ENCODE measurements at regions not wholly inside any gene's neighbourhood (a gene's known extent, or its start where the extent isn't known, plus 50 kb on each side); places are given as distances from the start of the nearest gene placed in this dataset.

DNA sequence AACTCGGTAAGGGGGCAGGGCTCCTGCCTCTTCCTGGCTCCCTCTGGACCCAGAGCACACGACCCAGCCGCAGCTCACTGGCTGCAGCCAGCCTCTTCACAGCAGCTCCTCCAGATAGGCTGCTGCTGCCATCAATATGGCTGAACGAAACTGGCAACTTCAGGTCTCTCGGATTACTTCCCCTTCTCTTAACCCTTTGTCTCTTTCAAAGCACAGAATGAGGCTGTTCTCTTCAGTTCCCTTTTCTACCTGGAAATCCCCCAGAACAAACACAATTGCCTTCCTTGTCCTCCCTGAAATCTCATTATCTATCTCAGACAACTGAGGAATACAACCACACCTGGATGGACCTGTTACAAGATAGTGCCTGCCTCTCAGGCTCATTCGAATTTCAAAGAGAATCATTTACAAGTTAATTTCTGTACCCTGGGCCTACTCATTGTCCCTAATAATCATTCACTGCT, 193.4 kb upstream of the MBL2 start:
- H3K4me1 Mint-ChIP-seq (ENCODE audit: unreplicated experiment) = no peaks in the 10 kb centered on the region
- no peaks in the 10 kb centered on the region for H3K36me3 Mint-ChIP-seq (ENCODE audit: unreplicated experiment)
- H3K4me3 Mint-ChIP-seq (ENCODE audit: unreplicated experiment) = no peak overlapping the region
- no peaks in the 10 kb centered on the region for H3K9me3 Mint-ChIP-seq (ENCODE audit: unreplicated experiment)
- no peak overlapping the region for H3K27ac Mint-ChIP-seq (ENCODE audit: unreplicated experiment)
- no peak for DNase-seq (ENCODE audit: extremely low spot score, unreplicated experiment)
- TF ChIP-seq, protein P1, sequence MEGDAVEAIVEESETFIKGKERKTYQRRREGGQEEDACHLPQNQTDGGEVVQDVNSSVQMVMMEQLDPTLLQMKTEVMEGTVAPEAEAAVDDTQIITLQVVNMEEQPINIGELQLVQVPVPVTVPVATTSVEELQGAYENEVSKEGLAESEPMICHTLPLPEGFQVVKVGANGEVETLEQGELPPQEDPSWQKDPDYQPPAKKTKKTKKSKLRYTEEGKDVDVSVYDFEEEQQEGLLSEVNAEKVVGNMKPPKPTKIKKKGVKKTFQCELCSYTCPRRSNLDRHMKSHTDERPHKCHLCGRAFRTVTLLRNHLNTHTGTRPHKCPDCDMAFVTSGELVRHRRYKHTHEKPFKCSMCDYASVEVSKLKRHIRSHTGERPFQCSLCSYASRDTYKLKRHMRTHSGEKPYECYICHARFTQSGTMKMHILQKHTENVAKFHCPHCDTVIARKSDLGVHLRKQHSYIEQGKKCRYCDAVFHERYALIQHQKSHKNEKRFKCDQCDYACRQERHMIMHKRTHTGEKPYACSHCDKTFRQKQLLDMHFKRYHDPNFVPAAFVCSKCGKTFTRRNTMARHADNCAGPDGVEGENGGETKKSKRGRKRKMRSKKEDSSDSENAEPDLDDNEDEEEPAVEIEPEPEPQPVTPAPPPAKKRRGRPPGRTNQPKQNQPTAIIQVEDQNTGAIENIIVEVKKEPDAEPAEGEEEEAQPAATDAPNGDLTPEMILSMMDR (IDR thresholded peaks at IDR 0.05) = no peak
- H3K27me3 Mint-ChIP-seq (ENCODE audit: unreplicated experiment) = peaks cover 10% of the 10 kb centered on the region

DNA sequence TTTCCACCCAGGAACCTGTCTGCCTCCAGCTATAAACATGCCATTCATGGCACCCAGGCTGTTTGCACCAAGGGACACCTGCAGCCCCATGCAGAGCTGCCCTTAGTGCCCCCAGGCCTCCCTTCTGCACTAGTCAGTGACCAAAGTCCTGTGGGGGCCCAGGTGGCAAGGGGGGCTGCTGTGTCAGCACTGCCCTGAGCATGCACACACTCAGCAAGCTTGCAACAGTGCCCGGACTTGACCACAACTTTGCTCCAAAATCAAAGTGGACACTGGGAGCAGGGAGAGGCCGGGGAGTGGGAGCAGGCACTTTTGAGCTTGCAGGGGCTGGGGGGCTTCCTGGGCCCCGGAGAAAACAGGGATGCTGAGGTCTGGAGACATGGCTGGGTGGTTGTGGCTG, 192.9 kb upstream of the MBL2 start:
- H3K36me3 Mint-ChIP-seq (ENCODE audit: unreplicated experiment) = no peaks in the 10 kb centered on the region
- H3K27ac Mint-ChIP-seq (ENCODE audit: unreplicated experiment) = no peak overlapping the region
- no peak overlapping the region for H3K4me3 Mint-ChIP-seq (ENCODE audit: unreplicated experiment)
- DNase-seq (ENCODE audit: extremely low spot score, unreplicated experiment) = no peak
- H3K9me3 Mint-ChIP-seq (ENCODE audit: unreplicated experiment) = no peaks in the 10 kb centered on the region
- peaks cover 10% of the 10 kb centered on the region for H3K27me3 Mint-ChIP-seq (ENCODE audit: unreplicated experiment)
- TF ChIP-seq, protein P1 (IDR thresholded peaks at IDR 0.05) = no peak
- H3K4me1 Mint-ChIP-seq (ENCODE audit: unreplicated experiment) = no peaks in the 10 kb centered on the region

DNA sequence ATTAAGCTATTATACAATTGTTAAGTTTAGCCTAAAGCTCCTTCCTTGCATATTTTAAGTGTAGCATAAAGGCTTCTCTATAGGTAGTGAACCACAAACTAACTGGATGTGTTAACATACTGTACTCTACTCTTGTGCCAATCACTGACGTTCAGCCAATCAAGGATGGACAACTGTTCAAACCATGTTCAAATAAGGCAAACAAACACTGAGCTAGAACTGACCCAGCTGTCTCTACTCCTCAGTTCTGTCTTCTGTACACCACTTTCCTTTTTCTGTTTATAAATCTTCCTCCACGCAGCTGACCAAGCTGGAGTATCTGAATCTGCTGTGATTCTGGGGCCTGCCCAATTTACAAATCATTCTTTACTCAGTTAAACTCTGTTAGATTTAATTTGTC, 188.7 kb upstream of the MBL2 start:
- H3K27ac Mint-ChIP-seq (ENCODE audit: unreplicated experiment) = no peak overlapping the region
- H3K27me3 Mint-ChIP-seq (ENCODE audit: unreplicated experiment) = peaks cover 9% of the 10 kb centered on the region
- no peak for DNase-seq (ENCODE audit: extremely low spot score, unreplicated experiment)
- H3K4me1 Mint-ChIP-seq (ENCODE audit: unreplicated experiment) = no peaks in the 10 kb centered on the region
- no peaks in the 10 kb centered on the region for H3K9me3 Mint-ChIP-seq (ENCODE audit: unreplicated experiment)
- no peaks in the 10 kb centered on the region for H3K36me3 Mint-ChIP-seq (ENCODE audit: unreplicated experiment)
- TF ChIP-seq, protein P1 (IDR thresholded peaks at IDR 0.05) = no peak
- no peak overlapping the region for H3K4me3 Mint-ChIP-seq (ENCODE audit: unreplicated experiment)

DNA sequence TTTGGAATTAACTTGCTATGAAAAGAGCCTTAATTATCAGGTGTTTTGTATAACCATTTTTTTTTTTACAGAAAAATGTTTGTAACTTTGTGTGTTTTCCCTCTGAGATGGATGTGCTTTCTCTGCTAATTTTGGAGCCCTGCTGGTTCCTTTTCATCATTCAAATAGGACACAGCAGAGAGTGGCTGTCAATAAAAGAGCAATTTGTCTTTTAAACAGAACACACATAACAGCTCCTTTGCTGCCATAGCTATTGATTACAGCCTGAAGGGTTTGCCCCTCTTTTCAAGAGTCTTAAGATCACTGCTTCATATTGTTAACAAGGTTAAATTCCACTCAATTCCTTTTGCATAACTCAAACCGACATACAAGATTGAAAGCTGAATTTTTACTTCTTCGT, 187.2 kb upstream of the MBL2 start:
- no peak for DNase-seq (ENCODE audit: extremely low spot score, unreplicated experiment)
- Mint-ChIP-seq H3K4me1 (ENCODE audit: unreplicated experiment) (no peaks in the 10 kb centered on the region), H3K27me3 (ENCODE audit: unreplicated experiment) (peaks cover 9% of the 10 kb centered on the region), H3K27ac (ENCODE audit: unreplicated experiment) (no peak overlapping the region), H3K36me3 (ENCODE audit: unreplicated experiment) (no peaks in the 10 kb centered on the region), H3K9me3 (ENCODE audit: unreplicated experiment) (no peaks in the 10 kb centered on the region), H3K4me3 (ENCODE audit: unreplicated experiment) (no peak overlapping the region)
- TF ChIP-seq, protein P1 (IDR thresholded peaks at IDR 0.05) = no peak

DNA sequence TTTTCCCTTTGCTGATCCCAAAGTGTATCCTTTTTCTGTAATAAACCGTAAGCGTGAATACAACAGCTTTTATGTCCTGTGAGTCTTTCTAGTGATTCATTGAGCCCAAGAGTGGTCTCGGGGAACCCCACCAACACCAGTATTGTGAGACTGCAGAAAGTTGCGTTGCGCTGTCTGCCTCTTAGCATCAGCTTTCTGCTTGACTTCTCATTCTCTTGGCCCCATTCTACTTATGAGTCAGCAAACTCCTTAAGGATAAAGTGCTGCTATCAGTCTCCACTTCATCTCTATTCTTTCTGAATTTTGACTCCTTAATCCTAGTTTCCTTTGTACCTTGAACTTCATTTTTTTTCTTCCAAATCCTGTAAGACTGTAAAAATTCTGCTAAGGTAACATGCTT, 184.3 kb upstream of the MBL2 start:
- no peaks in the 10 kb centered on the region for H3K4me1 Mint-ChIP-seq (ENCODE audit: unreplicated experiment)
- no peak overlapping the region for H3K4me3 Mint-ChIP-seq (ENCODE audit: unreplicated experiment)
- TF ChIP-seq, protein P1 (IDR thresholded peaks at IDR 0.05) = no peak
- H3K9me3 Mint-ChIP-seq (ENCODE audit: unreplicated experiment) = no peaks in the 10 kb centered on the region
- H3K36me3 Mint-ChIP-seq (ENCODE audit: unreplicated experiment) = no peaks in the 10 kb centered on the region
- no peak overlapping the region for H3K27ac Mint-ChIP-seq (ENCODE audit: unreplicated experiment)
- peaks cover 9% of the 10 kb centered on the region for H3K27me3 Mint-ChIP-seq (ENCODE audit: unreplicated experiment)
- no peak for DNase-seq (ENCODE audit: extremely low spot score, unreplicated experiment)
